HG03342 (cell line): ENCODE measurements at regions not wholly inside any gene's neighbourhood (a gene's known extent, or its start where the extent isn't known, plus 50 kb on each side); places are given as distances from the start of the nearest gene placed in this dataset.

ENCODE experiments used
- ATAC-seq: cut with Tn5 transposase; IDR thresholded peaks from one replicate; pipeline ENCODE4 v1.9.1; 2021; ENCODE audit warnings: mild to moderate bottlenecking, moderate library complexity; ENCODE audit not compliant: unreplicated experiment

DNA sequence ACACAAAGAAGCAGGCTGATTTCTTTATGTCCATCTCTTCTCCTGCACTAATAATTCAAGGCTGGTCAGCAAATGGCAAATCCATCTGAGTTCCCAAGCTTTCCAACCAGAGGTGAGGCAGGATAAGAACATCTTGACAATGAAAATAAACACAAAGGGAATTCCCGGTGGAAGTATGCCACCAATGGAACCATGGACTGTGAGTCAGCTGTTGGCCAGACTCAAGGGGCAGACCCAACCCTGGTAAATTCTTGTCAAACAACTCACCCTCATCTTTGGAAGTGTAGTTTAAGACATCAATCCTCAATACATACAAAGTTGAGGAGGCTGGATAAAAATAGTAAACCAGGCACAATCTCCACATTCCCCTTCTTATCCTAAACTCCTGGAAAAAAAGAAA, 74.3 kb upstream of the CES5A start:
- ATAC-seq = no peak

DNA sequence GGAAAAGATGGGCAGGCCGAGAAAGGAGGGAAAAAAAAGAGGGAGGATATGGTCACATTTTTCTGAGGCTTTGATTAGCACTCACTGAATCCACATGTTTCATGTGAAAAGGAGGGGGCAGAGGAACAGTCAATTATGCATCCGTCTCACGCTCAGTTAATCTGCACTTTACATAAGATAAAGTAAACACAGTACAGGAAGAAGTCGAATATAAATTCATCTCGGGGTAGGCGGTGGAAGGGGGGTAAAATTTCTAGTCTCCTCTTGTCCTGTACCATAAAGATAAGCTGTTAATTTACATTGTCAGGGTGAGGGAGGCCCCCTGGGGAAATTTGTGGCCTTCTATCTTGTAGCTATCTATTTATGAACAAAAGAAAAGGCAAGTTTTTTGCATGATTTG, 73.1 kb upstream of the CES5A start:
- ATAC-seq = no peak

DNA sequence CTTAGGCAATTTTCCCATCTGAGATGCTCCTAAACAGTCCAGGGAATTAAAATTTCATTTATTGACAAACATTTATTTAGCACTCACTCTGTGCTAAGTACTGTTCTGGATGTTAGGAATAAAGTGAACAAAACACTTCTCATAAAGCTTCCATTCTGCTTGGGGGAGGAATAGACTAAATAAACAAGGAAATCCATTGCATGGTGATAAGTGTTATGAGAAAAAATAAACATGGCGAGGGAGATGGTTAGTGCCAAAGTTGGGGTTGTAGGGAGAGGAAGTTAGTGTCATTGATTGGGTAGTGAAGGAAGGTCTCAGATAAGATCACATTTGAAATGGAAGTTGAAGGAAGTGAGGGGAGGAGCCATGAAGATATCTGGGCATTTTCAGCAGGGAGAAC, 72.2 kb upstream of the CES5A start:
- ATAC-seq = no peak

DNA sequence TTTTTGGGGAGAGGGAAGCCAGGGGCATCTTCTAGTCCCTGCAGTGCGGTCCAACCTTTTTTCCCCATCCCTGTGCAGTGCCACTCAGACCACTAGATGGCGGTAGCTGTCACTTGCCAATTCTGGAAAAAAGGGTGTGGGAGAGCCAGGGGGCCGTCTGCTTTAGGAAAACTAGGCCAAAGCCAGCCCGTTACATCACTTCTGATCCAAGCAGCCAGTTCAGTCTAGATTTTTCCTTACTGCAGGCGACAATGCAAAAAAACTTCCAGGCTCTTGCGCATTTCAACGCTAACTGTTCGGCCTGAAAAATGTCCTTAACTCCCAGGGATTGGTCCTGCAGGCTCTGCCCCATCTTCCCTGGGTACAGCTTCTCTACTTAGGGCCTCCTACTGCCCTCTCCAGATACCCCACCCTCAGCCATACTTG, 69.2 kb upstream of the CES5A start:
- no peak for ATAC-seq

DNA sequence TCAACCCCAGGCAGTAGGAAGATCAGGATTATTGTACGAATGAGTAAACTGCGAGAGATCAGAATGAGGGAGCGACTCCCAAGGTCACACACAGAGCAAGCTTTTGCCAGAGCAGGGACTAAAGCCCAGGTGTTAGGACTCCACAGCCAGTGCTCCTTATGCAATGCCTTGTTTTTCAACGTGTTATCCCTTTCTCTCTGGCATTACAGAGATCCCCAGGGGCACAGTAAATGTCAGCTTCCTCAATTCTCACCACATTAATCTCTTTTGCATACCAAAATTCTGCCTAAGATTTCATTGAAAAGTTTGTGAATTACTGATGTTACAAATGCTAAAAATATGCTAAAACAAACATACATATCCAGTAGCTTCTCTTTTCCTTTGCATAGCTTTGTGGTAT, 68.1 kb upstream of the CES5A start:
- no peak for ATAC-seq

DNA sequence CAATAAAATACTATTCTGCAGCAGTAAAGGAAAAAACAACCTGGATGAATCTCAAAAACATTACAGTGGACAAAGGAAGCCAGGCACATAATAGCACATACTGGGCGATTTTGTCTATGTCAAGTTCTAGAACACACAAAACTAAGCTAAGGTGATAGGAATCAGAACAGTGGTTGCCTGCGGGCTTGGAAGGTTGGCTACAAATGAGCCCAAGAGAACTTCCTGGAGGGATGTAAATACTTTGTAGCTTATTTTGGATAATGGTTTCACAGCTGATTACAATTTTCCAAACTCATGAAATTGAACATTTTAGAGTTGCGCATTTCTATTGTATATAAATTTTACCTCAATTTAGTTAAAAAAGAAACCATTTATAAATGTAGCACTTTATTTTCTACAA, 67.6 kb upstream of the CES5A start:
- ATAC-seq = no peak

DNA sequence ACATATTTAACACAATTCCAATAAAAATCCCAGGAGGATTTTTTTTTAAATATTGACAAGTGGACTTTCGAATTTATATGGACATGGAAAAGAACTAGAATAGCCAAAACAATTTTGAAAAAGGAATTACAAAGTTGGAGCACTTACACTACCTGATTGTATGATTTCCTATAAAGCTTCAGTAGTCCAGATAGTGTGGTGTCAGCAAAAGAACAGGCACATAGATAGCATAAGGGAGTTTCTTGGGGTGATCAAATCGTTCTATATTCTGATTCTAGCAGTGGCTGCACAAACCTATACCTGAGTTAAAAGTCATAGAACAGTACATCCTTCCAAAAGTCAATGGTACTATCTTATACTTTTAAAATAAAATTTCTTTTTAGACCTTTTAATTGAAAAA, 66.4 kb upstream of the CES5A start:
- ATAC-seq = no peak

DNA sequence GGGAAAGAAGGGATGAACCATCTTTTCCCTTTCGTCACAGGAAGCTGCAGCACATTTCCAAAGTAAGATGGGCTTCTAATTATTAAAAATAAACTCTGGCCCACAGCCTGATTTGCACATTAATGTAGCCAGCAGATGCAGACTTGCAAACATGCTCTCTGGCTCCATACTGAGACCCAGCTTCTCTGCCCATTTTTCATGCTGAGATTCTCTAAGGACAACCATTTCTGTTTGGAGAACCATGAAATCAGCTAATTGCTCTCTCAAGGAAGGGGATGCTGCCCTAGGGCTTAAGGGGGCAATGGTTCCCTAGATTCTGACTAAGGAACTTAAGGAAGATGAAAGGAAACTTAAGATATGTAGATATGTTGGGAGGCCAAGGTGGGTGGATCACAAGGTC, 63.0 kb upstream of the CES5A start:
- ATAC-seq = no peak

DNA sequence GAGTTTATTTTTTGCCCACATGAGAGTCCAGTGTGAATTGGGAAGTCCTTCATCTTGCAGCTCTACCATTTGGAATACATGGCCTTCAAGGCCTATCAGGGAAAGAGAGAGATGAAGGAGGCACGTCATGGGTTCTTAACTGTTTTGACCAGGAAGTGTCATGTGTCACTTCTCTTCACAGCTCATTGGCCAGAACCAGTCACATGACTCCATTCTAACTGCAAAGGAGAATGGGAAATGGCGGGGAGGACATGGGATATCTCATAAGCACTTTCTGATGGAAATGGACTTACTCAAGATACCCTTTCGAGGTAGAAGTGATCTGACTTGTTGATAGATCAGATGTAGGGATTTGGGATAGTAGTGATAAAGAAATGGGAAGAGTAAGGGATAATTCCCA, 57.9 kb upstream of the CES5A start:
- no peak for ATAC-seq

DNA sequence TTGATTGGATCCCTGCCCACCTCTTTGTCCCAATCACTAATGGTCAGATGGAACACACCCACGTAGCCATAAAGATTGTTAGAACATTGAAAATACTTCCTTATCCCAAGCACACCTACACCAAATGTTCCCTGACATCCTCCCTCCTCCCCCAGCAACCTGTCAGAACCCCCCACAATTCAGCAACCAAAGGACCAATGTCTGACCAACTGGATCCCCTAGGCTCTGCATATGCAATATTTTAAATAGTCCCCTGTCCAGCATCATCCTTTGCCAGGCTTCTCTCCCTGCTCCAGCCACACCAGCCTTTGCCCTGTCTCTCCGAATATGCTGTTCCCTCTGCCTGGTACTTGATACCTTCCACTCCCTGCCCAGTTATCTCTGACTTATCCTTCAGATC, 54.9 kb upstream of the CES5A start:
- ATAC-seq = no peak

DNA sequence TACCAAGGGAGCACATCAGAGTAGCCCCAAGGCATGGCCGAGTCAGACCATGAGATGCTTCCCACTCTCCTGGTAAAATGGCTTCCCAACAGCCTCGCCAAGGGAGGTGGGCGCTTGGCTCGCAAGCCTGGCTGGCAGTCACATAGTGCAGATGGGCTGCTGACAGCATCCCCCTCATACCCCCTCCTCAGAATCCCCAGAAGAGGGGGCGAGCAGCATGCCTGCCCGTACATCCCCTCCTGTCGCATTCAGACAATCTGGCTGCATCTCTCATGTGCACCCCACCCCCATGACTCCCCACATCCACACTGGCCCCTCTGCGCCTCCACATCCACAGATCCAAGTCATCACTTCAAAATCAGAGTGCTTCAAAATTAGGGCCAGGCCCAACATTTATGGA, 54.0 kb upstream of the CES5A start:
- no peak for ATAC-seq

DNA sequence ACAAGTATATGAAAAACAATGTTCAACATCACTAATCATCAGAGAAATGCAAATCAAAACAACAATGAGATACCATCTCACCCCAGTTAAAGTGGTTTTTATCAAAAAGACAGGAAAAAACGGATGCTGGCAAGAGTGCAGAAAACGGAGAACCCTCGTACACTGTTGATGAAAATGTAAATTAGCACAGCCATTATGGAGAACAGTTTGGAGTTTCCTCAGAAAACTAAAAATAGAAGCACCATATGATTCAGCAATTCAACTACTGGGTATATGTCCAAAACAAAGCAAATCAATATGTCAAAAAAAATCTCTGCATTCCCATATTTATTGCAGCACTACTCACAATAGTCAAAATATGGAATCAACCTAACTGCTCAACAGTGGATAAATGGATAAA, 50.1 kb upstream of the CES5A start:
- ATAC-seq = no peak
